OCI-LY1 (cell line): ENCODE measurements at regions not wholly inside any gene's neighbourhood (a gene's known extent, or its start where the extent isn't known, plus 50 kb on each side); places are given as distances from the start of the nearest gene placed in this dataset.

ENCODE experiments used
- EZH2 ChIP-seq: fragments of 200-600 bp; sonication (generic), shearing (Covaris generic); IDR thresholded peaks from 2 replicates; pipeline ENCODE4 v1.8.0; 2017; ENCODE audit warnings: borderline replicate concordance, mixed run types, mild to moderate bottlenecking, antibody characterized with exemption, low read length, moderate library complexity, mixed read lengths
- TF ChIP-seq, protein P1 (sequence below): fragments of 200-600 bp; sonication (generic), shearing (Covaris generic); IDR thresholded peaks from 2 replicates; pipeline ENCODE4 v1.5.1; 2017; ENCODE audit warnings: mild to moderate bottlenecking, antibody characterized with exemption, low read length, moderate library complexity, mixed read lengths

GRCh38 chr14:40630471-40630870 lies 976.2 kb upstream of the LRFN5 start:
- TF ChIP-seq, protein P1, sequence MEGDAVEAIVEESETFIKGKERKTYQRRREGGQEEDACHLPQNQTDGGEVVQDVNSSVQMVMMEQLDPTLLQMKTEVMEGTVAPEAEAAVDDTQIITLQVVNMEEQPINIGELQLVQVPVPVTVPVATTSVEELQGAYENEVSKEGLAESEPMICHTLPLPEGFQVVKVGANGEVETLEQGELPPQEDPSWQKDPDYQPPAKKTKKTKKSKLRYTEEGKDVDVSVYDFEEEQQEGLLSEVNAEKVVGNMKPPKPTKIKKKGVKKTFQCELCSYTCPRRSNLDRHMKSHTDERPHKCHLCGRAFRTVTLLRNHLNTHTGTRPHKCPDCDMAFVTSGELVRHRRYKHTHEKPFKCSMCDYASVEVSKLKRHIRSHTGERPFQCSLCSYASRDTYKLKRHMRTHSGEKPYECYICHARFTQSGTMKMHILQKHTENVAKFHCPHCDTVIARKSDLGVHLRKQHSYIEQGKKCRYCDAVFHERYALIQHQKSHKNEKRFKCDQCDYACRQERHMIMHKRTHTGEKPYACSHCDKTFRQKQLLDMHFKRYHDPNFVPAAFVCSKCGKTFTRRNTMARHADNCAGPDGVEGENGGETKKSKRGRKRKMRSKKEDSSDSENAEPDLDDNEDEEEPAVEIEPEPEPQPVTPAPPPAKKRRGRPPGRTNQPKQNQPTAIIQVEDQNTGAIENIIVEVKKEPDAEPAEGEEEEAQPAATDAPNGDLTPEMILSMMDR: no peak
- TF ChIP-seq EZH2: no peak
